ENCODE measurements at regions not wholly inside any gene's neighbourhood (a gene's known extent, or its start where the extent isn't known, plus 50 kb on each side); places are given as distances from the start of the nearest gene placed in this dataset.

DNA sequence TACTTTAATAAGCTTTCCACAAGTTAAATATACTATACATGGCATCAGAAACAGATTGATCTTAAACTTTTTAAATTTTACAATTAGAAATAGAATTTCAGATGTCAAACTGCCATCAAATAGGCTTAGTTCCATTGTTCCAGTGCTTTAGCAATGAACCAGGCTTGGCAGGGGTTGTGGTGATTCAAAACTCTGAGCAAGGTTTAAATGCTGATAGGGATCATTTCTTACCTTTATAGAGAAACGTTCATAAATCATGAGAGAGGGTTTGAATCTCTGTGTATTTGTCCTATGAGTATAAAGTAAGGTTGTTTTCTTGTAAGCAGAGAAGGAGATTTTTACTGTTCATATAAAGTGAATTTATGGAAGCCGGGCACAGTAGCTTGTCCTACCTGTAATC is 794.5 kb upstream of the TBX3 start:
- no peak overlapping the region for H3K9ac ChIP-seq (ENCODE audit: low read length)
- no peaks in the 10 kb centered on the region for H3K4me1 ChIP-seq (ENCODE audit: control insufficient read depth in 1 of 2, insufficient read depth in 2 of 2, low read length in 2 of 2)
- no peak overlapping the region for H4K91ac ChIP-seq (ENCODE audit: low read depth, low read length)
- H4K8ac ChIP-seq (ENCODE audit: low read depth, low read length): no peak overlapping the region
- H4K12ac ChIP-seq (ENCODE audit: low read depth, low read length): no peak overlapping the region
- H3K4me3 ChIP-seq (ENCODE audit: low read depth, low read length): no peak overlapping the region
- no peak overlapping the region for H3K18ac ChIP-seq (ENCODE audit: low read length)
- H2BK5ac ChIP-seq (ENCODE audit: low read depth, low read length, poor library complexity): no peak overlapping the region
- H2AK5ac ChIP-seq (ENCODE audit: low read length): no peak overlapping the region
- no peak overlapping the region for H3K14ac ChIP-seq (ENCODE audit: low read length)
- H3K36me3 ChIP-seq (ENCODE audit: control insufficient read depth in 1 of 2, insufficient read depth in 2 of 2, low read length in 2 of 2): no peaks in the 10 kb centered on the region
- H3K23ac ChIP-seq (ENCODE audit: low read length): no peak overlapping the region
- no peak for DNase-seq
- no peak overlapping the region for H3K27ac ChIP-seq (ENCODE audit: low read depth, low read length)
- no peak overlapping the region for H3K4ac ChIP-seq (ENCODE audit: low read depth, low read length)
- no peaks in the 10 kb centered on the region for H3K79me1 ChIP-seq (ENCODE audit: low read length)
- H2AFZ ChIP-seq (ENCODE audit: insufficient read depth, low read length, poor library complexity): no peak overlapping the region
- peaks cover 1% of the 10 kb centered on the region for H3K9me3 ChIP-seq (ENCODE audit: insufficient read depth, low read depth, low read length)
- H2BK120ac ChIP-seq (ENCODE audit: insufficient read depth, low read length, poor library complexity): no peak overlapping the region
- no peaks in the 10 kb centered on the region for H3K79me2 ChIP-seq (ENCODE audit: control insufficient read depth, insufficient read depth, low read length, poor library complexity)
- no peak overlapping the region for H3K4me2 ChIP-seq (ENCODE audit: low read length)
- no peak overlapping the region for H2BK12ac ChIP-seq (ENCODE audit: low read length)
- no CpG with 5 or more reads among the region's 2 CpGs for WGBS (ENCODE audit: extremely low coverage, insufficient coverage, insufficient read length)
- no peaks in the 10 kb centered on the region for H3K27me3 ChIP-seq (ENCODE audit: insufficient read depth, low read length)

DNA sequence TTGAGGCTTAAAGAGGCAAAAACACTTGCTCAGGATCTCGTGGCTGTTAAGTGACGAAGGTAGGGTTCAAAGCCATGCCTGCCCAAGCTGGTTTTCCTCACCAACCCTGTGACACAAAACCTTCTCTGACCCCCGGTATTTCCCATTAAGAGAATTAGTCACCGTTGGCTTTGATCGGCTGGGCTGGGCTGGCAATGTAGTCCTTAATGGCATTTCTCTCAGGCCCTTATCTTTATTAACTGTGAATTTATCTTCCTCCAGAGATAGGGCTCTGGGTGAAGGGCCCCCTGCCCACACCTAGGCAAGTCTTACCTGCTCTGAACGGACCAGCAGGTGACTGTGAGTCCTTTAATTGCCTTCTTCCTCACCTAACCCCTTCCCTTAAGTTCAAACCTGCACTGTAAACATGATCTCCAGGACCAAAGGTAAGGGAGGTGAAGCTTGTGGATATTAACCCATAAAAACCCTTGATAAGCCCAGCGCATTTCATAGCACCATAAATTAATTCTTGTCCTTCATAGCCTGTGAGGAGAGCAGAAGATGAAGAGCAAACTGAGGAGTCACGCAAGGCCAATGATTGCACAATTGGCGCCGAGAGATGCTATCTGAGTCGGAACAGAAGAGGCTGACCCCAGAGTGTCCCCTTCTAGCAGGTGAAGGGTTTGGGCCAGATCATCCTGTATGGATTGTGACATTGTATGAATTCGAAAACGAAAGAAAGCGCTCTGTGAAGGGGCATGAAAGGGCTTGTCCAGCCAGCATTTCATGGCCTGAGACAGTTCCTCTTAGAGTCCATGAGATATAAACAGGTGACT is 790.8 kb upstream of the TBX3 start:
- H4K8ac ChIP-seq (ENCODE audit: low read depth, low read length): no peak overlapping the region
- H4K12ac ChIP-seq (ENCODE audit: low read depth, low read length): no peak overlapping the region
- no peak overlapping the region for H2AFZ ChIP-seq (ENCODE audit: insufficient read depth, low read length, poor library complexity)
- H4K91ac ChIP-seq (ENCODE audit: low read depth, low read length): no peak overlapping the region
- no peak overlapping the region for H3K14ac ChIP-seq (ENCODE audit: low read length)
- H3K27ac ChIP-seq (ENCODE audit: low read depth, low read length): no peak overlapping the region
- H3K18ac ChIP-seq (ENCODE audit: low read length): no peak overlapping the region
- H3K4me1 ChIP-seq (ENCODE audit: control insufficient read depth in 1 of 2, insufficient read depth in 2 of 2, low read length in 2 of 2): no peaks in the 10 kb centered on the region
- no peak for DNase-seq
- no peak overlapping the region for H3K4me3 ChIP-seq (ENCODE audit: low read depth, low read length)
- no peaks in the 10 kb centered on the region for H3K36me3 ChIP-seq (ENCODE audit: control insufficient read depth in 1 of 2, insufficient read depth in 2 of 2, low read length in 2 of 2)
- no CpG with 5 or more reads among the region's 14 CpGs for WGBS (ENCODE audit: extremely low coverage, insufficient coverage, insufficient read length)
- H3K9me3 ChIP-seq (ENCODE audit: insufficient read depth, low read depth, low read length): no peaks in the 10 kb centered on the region
- H3K4me2 ChIP-seq (ENCODE audit: low read length): no peak overlapping the region
- no peak overlapping the region for H2BK120ac ChIP-seq (ENCODE audit: insufficient read depth, low read length, poor library complexity)
- H3K4ac ChIP-seq (ENCODE audit: low read depth, low read length): no peak overlapping the region
- no peak overlapping the region for H3K23ac ChIP-seq (ENCODE audit: low read length)
- no peak overlapping the region for H3K9ac ChIP-seq (ENCODE audit: low read length)
- H3K79me2 ChIP-seq (ENCODE audit: control insufficient read depth, insufficient read depth, low read length, poor library complexity): no peaks in the 10 kb centered on the region
- no peak overlapping the region for H2BK12ac ChIP-seq (ENCODE audit: low read length)
- no peak overlapping the region for H2AK5ac ChIP-seq (ENCODE audit: low read length)
- H3K79me1 ChIP-seq (ENCODE audit: low read length): no peaks in the 10 kb centered on the region
- H3K27me3 ChIP-seq (ENCODE audit: insufficient read depth, low read length): no peaks in the 10 kb centered on the region
- no peak overlapping the region for H2BK5ac ChIP-seq (ENCODE audit: low read depth, low read length, poor library complexity)

DNA sequence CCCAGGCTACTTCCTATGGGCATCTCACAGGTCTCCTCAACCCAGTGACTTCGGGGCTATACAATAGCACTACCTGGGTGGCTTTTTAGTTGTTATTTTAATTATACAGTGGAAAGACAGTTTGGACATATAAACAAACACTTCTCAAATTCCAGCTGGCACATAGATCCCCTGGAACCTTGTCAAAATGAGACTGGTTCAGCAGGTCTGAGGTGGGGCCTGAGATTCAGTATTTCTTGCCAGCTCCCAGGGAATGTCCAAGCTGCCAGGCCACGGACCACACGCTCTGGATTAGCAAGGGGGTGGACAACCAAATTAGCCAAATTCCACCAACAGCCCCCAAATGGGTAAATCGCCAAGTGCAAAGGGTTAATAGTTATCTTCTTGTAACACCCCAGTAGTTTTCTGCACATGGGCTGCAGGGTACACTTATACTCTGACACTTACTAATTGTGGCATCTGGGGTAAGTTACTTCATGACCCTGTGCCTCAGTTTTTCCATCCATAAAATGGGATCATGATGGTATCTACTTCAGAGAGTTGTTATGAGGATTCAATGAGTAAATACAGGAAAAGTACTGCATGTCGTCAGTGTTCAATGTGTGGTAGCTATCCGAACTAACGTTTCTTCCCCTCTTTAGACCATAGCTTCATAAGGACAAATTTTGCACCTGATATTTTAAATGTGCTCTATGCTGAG is 789.4 kb upstream of the TBX3 start:
- H3K4ac ChIP-seq (ENCODE audit: low read depth, low read length): no peak overlapping the region
- H3K4me3 ChIP-seq (ENCODE audit: low read depth, low read length): no peak overlapping the region
- H4K91ac ChIP-seq (ENCODE audit: low read depth, low read length): no peak overlapping the region
- no peak overlapping the region for H2AK5ac ChIP-seq (ENCODE audit: low read length)
- no peaks in the 10 kb centered on the region for H3K79me2 ChIP-seq (ENCODE audit: control insufficient read depth, insufficient read depth, low read length, poor library complexity)
- WGBS (ENCODE audit: extremely low coverage, insufficient coverage, insufficient read length): no CpG with 5 or more reads among the region's 7 CpGs
- no peak overlapping the region for H3K4me2 ChIP-seq (ENCODE audit: low read length)
- no peaks in the 10 kb centered on the region for H3K36me3 ChIP-seq (ENCODE audit: control insufficient read depth in 1 of 2, insufficient read depth in 2 of 2, low read length in 2 of 2)
- H3K14ac ChIP-seq (ENCODE audit: low read length): no peak overlapping the region
- no peak overlapping the region for H2BK5ac ChIP-seq (ENCODE audit: low read depth, low read length, poor library complexity)
- H3K9me3 ChIP-seq (ENCODE audit: insufficient read depth, low read depth, low read length): no peaks in the 10 kb centered on the region
- H3K18ac ChIP-seq (ENCODE audit: low read length): no peak overlapping the region
- no peaks in the 10 kb centered on the region for H3K4me1 ChIP-seq (ENCODE audit: control insufficient read depth in 1 of 2, insufficient read depth in 2 of 2, low read length in 2 of 2)
- no peaks in the 10 kb centered on the region for H3K79me1 ChIP-seq (ENCODE audit: low read length)
- DNase-seq: no peak
- no peak overlapping the region for H4K12ac ChIP-seq (ENCODE audit: low read depth, low read length)
- no peak overlapping the region for H3K27ac ChIP-seq (ENCODE audit: low read depth, low read length)
- no peak overlapping the region for H2BK12ac ChIP-seq (ENCODE audit: low read length)
- H2BK120ac ChIP-seq (ENCODE audit: insufficient read depth, low read length, poor library complexity): no peak overlapping the region
- H3K9ac ChIP-seq (ENCODE audit: low read length): no peak overlapping the region
- no peak overlapping the region for H3K23ac ChIP-seq (ENCODE audit: low read length)
- H4K8ac ChIP-seq (ENCODE audit: low read depth, low read length): no peak overlapping the region
- no peaks in the 10 kb centered on the region for H3K27me3 ChIP-seq (ENCODE audit: insufficient read depth, low read length)
- H2AFZ ChIP-seq (ENCODE audit: insufficient read depth, low read length, poor library complexity): no peak overlapping the region

DNA sequence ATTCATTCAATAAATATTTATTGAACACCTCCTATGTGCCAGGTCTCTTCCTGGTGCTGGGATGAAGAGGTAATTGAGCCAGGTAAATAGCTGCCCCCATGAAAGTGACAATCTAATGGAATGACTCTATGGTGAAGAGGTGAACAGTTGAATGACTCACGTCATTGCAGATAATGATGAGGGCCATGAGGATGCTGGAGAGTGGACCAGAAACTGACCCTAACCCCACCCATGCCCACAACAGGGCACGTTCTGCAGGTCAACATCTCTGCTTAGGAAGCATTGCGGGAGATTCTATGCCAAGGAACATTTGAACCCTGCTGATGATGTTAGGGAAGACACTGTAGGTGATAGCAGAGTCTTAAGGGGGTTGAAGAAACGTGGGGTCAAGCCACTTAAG is 788.9 kb upstream of the TBX3 start:
- H4K91ac ChIP-seq (ENCODE audit: low read depth, low read length): no peak overlapping the region
- H3K79me2 ChIP-seq (ENCODE audit: control insufficient read depth, insufficient read depth, low read length, poor library complexity): no peaks in the 10 kb centered on the region
- no peak overlapping the region for H3K4ac ChIP-seq (ENCODE audit: low read depth, low read length)
- no peak overlapping the region for H2AK5ac ChIP-seq (ENCODE audit: low read length)
- H3K27me3 ChIP-seq (ENCODE audit: insufficient read depth, low read length): no peaks in the 10 kb centered on the region
- H3K4me3 ChIP-seq (ENCODE audit: low read depth, low read length): no peak overlapping the region
- no peak overlapping the region for H3K14ac ChIP-seq (ENCODE audit: low read length)
- no peak overlapping the region for H3K23ac ChIP-seq (ENCODE audit: low read length)
- H3K4me1 ChIP-seq (ENCODE audit: control insufficient read depth in 1 of 2, insufficient read depth in 2 of 2, low read length in 2 of 2): no peaks in the 10 kb centered on the region
- no CpG with 5 or more reads among the region's 4 CpGs for WGBS (ENCODE audit: extremely low coverage, insufficient coverage, insufficient read length)
- no peak overlapping the region for H2AFZ ChIP-seq (ENCODE audit: insufficient read depth, low read length, poor library complexity)
- H3K27ac ChIP-seq (ENCODE audit: low read depth, low read length): no peak overlapping the region
- H3K4me2 ChIP-seq (ENCODE audit: low read length): no peak overlapping the region
- no peak overlapping the region for H4K12ac ChIP-seq (ENCODE audit: low read depth, low read length)
- no peaks in the 10 kb centered on the region for H3K9me3 ChIP-seq (ENCODE audit: insufficient read depth, low read depth, low read length)
- no peak overlapping the region for H3K18ac ChIP-seq (ENCODE audit: low read length)
- H2BK5ac ChIP-seq (ENCODE audit: low read depth, low read length, poor library complexity): no peak overlapping the region
- H3K36me3 ChIP-seq (ENCODE audit: control insufficient read depth in 1 of 2, insufficient read depth in 2 of 2, low read length in 2 of 2): no peaks in the 10 kb centered on the region
- peaks cover 2% of the 10 kb centered on the region for H3K79me1 ChIP-seq (ENCODE audit: low read length)
- no peak overlapping the region for H2BK12ac ChIP-seq (ENCODE audit: low read length)
- no peak overlapping the region for H3K9ac ChIP-seq (ENCODE audit: low read length)
- H2BK120ac ChIP-seq (ENCODE audit: insufficient read depth, low read length, poor library complexity): no peak overlapping the region
- DNase-seq: no peak
- no peak overlapping the region for H4K8ac ChIP-seq (ENCODE audit: low read depth, low read length)

All from trophoblast cell (in vitro differentiated cells and primary cell).